ENCODE measurements at regions not wholly inside any gene's neighbourhood (a gene's known extent, or its start where the extent isn't known, plus 50 kb on each side); places are given as distances from the start of the nearest gene placed in this dataset.

DNA sequence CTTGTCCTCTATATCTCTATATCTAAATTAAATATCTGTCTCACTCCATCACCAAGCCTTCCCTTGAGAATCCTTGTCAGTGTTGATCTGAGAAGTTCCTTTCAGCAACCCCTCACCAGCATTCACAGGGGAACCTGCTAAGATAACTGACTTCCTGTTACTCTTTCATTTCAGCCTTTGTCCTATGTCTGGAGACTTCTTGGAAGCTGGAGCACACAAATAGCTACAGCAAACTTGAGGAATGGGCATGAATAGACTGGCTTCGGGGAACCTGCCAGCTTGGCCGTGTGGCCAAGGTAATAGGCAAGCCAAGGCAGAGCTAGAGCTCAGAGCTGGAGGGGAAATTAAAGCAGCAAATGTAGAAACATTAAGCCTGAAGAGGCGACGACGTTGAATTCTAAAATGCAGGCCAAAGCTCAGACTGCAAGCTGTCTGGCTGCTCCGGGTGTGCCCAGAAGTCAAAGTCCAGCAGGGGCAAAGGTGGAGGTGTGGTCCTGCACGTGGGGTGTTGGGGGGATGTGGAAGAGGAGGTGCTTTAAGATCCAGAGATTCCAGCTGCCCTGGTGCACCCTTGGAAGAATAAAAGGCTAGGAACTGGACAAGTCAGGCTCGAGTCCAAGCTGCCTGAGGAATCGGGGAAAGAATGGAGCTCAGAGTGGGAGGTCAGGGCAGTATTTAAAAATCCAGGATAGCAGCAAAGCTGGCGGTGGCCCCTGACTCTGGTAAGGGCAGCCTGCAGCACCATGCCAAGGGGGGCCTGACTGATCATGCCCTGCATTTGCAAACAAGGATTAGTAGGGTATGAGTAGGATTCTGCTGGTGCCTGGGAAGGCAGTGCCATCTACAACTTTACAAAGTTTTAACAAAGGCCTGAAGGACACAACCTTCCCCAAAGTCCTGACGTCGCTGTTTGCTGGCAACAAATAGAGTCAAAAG is 185.0 kb upstream of the SGK1 start:
- TF ChIP-seq, protein P1, sequence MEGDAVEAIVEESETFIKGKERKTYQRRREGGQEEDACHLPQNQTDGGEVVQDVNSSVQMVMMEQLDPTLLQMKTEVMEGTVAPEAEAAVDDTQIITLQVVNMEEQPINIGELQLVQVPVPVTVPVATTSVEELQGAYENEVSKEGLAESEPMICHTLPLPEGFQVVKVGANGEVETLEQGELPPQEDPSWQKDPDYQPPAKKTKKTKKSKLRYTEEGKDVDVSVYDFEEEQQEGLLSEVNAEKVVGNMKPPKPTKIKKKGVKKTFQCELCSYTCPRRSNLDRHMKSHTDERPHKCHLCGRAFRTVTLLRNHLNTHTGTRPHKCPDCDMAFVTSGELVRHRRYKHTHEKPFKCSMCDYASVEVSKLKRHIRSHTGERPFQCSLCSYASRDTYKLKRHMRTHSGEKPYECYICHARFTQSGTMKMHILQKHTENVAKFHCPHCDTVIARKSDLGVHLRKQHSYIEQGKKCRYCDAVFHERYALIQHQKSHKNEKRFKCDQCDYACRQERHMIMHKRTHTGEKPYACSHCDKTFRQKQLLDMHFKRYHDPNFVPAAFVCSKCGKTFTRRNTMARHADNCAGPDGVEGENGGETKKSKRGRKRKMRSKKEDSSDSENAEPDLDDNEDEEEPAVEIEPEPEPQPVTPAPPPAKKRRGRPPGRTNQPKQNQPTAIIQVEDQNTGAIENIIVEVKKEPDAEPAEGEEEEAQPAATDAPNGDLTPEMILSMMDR (IDR thresholded peaks at IDR 0.05) = no peak
- no peak for TF ChIP-seq POLR2A (IDR thresholded peaks at IDR 0.05)
